ENCODE measurements at regions not wholly inside any gene's neighbourhood (a gene's known extent, or its start where the extent isn't known, plus 50 kb on each side); places are given as distances from the start of the nearest gene placed in this dataset.

DNA sequence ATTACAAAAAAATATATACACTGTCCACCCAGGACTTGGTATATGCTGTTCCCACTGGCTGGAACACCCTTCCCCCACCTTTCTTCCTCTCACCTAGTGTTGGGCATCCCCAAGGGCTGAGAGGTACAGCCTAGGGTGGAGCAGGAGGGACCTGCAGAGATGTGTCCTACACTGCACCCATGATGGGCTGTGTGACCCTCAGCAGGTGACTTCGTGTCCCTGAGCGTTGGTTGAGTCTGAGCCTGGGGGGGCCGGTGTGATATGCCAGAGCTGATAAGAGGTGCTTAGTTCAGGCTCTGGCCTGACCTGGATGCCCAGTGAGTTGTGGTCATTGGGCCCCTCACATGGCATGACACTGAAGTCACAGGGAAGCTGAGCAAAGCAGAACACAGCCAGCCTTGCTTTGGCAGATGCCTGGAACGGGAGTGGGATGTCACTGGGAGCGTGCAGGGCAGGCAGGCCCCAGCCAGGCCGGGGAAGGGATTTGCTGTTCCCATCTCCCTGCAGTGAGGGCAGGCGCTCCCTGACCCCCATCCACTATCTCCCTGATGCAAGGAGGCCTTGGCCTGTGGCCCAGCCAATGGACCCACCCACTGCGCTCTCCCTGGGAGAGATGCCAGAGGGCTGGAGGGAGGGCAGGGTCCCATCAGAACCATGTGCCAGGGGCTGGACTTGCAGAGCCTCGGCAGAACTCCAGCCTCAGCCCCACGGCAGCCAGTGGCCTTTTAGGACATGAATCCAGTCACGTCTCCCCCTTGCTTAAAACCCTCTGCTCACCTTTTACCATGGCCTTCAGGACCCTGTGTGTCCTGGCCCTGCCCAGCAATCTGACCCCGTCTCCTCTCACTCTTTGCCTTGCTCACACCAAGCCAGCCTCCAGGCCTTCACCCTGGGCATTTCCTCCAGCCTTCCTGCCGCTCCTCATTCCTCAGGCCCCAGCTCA, 138.9 kb downstream of the MN1 start:
- DNase-seq (ENCODE audit: low read depth): no peak

DNA sequence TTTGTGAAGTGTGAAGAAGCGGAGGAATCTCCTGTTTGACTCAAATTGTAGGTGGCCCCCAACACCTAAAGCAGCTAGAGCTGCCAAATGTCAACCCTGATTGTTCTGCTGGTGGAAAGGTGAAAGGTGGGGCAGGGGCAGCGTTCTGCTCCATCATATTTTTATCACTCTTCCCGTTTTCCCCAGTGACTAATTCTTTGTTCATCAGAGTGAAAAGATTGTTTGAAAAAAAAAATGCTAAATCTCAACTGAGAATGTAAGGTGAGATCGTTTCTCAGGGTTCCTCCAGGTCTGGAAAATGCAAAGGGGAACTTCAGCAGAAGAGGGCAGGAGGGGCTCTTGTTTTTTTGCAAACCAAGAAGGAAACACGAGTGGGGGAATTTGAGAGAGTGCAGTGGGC, 137.7 kb downstream of the MN1 start:
- no peak for DNase-seq (ENCODE audit: low read depth)

DNA sequence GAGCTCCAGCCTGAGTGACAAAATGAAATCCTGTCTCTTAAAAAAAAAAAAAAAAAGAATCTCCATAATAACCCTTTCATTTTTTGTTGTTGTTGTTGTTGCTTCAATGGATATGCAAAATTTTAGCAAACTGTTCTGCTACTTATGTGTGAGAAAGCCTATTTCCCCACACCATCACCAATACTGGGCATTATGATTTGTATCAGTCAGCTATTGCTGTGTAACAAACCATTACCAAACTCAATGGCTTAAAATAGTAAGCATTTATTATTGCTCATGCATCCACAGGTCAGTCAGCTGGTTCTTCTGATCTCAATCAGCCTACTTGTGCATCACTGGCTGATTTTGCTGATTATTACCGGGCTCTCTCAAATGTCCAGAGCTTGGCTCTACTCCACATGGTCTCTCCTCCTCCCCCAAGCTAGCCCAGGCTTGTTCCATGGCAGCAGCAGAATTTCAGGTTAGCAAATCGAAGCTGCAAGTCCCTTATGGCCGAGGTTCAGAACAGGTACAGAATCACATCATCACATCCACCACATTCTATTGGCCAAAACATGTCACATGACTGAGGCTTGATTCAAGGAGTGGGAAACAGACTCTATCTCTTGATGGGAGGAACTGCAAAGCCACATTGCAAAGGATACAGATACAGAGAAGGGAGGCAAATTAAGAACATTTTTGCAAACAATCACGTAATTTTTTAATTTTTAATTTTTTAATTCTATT, 135.1 kb downstream of the MN1 start:
- DNase-seq (ENCODE audit: low read depth): no peak

DNA sequence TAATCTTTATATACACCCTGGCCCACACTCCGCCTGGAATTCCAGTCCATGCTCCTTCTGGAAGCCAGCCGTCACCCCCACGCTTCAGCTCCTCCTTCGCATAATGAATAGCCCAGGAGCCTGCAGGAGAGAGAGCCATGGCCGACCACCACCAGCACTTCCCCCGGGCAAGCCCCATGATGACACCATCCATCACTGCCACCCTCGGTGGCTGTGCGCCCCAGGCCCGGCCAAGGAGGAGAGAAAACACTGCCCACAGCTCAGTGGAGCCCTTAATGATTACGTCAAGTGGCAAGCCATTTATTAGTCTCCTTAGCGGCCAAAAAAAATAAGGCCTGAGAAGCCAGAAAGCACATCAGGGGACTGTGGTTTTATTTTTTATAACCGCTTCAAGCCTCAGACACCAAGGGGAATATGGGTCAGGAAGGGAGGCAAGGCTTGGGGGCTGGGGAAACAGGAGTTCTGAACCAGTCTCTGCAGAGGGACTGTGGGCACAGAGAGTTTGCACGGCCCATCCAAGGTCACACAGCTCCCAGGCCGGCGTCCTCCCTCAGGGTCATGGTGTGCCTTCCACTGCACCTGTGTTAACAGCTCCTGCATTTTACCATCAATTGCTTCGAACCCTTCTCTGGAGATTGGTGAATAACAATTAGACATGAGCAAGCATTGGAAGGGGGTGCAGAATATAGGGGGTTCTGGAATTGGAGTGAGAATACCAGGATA, 134.3 kb downstream of the MN1 start:
- DNase-seq (ENCODE audit: low read depth): no peak

DNA sequence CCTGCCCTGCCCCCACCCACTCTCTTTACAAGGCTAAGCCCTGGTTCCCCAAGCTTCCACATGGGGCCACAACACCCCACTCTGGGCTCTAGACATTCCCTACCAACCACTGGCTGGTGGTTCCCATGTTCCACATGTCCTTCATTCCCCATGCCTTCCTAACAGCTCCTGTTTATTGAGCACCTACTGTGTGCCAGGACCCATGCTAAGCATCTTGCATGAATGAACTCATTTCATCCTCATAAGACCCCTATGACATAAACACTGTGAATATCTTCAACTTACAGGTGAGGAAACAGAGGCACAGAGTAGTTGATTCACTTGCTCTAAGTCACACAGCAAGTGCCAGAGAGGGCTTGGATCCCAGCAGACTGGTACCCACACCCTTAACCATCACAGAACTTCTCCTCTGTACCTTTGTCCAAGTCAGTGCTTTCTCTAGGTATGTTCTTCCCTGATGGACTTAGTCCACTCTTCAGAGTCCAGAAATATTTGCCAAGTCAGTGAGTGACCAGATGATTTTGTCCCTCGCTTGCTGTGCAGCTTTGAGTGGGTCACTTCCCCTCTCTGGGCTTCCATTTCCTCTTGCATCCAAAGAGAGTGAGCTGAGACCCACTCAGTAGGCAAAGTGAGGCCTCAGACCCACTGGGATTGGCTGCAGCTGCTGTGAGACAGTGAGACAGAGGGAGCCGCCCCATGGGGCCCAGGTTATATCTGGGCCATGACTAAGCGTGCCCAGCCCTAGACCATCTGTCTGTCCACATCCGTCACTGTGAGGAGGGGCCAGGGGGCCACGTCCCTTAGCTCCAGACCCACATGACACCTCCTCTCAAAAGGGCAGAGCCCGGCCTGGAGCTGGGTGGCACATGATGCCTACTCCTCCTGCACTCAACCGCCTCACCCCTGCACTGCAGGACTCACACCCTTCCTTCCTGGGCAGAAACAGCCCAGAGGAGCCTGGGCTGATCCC, 132.4 kb downstream of the MN1 start:
- no peak for DNase-seq (ENCODE audit: low read depth)

DNA sequence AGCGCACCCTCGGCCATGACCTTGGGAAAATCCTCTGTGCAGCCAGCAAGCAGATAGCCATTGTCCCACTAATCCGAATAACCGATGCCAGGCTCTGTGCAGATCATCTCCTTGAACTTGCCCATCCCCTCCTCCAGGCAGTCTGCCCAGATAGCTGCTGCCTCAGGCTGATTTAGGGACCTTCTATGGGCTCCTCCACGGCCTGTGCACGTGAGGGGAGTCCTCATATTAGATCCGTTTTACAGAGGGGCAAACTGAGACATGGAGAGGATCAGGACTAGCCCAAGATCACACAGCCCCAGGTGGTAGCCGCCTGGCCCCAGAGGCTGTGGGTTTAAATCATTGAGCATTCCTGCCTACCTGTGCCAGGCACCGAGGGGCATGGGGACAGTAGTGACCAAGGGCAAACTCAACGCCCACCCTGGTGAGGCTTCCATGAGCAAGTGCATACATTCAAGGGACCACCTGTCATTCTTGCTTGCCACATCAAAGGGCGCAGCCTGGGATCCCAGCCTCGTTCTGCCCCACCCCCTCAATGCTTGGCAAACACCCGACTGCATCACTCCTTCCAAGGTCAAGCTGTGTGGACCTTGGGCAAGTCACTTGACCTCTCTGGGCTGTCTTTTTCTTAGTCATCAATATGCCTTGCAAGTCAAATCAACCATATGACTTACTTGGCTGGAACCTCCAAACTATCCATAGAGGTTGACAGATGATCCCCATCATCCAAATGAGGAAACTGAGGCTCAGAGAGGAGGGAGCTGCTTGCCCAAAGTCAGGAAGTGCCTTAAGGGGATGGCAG, 131.6 kb downstream of the MN1 start:
- no peak for DNase-seq (ENCODE audit: low read depth)

DNA sequence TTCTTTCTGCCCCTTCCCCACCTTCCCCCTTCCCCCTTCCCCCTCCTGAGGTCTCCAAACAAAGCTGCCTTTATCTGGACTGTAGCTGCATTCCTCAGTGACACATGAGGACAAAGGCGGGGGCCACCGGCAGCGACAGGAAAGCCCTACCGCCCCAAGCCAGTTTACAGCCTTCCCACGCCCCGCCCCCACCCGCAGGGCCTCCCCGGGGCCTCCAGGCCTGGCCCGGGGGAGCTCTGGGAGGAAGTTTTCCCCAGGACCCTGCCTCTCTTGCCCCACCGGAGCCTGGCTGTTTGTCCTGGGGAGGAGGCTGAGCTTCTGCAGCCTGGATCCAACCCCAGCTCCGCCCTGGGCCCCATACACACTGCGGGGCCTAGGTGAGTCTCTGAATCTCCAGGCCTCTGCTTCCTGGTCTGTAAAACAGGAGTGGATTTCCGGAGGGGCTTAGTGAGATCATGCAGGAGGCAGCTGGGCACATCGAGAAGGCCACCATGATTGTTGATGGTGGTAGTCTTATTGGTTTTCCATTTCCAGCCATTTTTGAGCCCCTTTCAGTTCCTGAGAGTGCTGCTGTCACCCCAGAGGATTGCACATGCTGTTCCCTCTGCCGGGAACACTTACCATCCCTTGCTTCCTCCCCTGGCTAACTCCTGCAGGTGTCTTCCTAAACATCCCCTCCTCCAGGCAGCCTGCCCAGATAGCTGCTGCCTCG, 130.7 kb downstream of the MN1 start:
- no peak for DNase-seq (ENCODE audit: low read depth)

DNA sequence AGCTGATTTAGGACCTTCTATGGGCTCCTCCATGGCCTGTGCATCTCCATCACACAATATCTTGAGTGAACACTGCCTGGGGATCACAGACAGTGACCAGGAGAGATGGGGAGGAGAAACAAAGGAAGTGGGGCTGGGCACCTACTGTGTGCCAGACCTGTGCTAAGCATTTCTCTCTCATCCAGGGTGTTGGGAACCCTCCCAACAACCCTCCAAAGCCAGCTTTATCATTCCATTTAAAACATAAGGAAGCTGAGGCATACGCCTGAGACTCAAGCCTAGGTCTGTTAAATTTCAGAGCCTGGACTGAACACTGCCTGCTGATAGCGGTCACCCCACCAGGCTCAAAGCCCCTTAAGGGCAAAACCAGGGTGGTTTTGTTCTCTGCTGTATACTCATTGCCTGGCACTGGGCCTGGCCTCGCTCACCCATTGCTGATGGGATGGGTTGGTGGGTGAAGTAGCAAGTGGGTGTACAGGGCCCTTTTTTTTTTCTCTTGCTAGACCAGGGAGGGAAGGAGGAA, 130.1 kb downstream of the MN1 start:
- no peak for DNase-seq (ENCODE audit: low read depth)

DNA sequence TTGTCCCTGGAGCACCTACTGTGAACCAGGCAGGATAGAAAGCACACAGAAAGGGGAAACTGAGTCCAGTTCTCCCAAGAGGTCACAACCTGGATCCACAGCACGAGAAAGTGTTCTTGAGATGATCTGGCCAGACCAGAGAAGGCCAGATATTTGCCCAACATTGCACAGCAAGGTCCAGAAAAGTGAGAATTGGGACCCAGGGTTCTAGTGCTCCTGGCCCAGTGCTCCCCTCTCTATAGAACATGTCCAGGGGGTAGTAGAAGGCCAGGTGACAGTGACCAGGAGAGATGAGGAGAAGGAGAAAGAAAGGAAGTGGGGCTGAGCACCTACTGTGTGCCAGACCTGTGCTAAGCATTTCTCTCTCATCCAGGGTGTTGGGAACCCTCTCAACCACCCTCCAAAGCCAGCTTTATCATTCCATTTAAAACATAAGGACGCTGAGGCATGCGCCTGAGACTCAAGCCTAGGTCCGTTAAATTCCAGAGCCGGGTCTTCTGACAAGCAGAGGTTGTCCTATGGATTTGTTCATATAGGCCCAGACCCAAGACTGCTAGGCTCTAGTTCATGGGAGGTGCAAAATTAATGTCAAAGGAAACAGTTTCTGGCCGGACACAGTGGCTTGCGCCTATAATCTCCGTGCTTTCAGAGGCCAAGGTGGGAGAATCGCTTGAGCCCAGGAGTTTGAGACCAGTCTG, 128.7 kb downstream of the MN1 start:
- DNase-seq (ENCODE audit: low read depth): no peak

DNA sequence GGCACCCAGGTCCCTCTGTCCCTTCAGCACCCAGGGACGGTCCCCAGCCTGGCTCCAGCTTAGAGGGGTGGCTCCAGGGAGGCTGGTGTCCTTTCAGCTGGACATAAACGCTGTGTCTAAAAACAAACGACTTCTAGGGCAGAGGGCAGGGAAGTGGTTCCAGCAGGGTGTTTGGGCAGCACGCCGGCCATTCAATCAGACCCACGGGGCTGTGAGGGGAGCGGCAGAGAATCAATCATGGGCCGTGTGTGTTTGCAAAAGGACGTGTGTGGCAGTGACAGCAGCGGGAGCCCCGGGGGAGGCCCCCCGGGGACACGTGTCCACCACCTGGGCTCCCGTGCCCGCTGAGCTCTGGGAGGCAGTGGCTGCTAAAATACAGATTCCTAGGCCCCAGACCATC, 127.7 kb downstream of the MN1 start:
- no peak for DNase-seq (ENCODE audit: low read depth)

DNA sequence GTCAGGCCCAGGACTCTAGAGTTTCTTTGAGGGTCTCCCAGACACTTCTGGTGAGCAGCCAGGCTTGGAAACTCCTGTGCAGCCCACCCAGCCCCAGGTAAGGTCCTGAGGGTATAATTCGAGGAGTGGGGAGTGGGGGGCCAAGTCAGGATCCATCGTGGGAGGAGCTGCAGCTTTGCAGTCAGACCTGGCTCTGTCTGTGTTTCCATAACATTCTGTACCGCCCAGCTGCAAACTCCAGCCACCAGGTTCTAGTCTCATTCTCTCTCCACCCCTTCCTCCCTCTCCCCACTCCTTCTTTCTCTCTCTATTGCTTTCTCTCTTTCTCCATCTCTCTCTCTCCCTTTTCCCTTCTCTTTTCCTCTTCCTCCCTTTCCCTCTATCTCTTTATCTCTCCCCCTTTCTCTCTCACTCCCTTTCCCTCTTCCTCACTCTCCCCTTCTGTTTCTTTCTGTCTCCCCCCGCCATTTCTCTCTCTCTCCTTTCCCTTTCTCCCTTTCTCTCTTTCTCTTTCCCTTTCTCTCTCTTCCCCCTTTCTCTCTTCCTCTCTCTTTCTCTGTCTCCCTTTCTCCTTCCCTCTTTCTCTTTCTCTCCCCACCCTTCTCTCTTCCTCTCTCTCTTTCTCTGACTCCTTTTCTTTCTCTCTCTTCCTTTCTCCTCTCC, 127.2 kb downstream of the MN1 start:
- no peak for DNase-seq (ENCODE audit: low read depth)

DNA sequence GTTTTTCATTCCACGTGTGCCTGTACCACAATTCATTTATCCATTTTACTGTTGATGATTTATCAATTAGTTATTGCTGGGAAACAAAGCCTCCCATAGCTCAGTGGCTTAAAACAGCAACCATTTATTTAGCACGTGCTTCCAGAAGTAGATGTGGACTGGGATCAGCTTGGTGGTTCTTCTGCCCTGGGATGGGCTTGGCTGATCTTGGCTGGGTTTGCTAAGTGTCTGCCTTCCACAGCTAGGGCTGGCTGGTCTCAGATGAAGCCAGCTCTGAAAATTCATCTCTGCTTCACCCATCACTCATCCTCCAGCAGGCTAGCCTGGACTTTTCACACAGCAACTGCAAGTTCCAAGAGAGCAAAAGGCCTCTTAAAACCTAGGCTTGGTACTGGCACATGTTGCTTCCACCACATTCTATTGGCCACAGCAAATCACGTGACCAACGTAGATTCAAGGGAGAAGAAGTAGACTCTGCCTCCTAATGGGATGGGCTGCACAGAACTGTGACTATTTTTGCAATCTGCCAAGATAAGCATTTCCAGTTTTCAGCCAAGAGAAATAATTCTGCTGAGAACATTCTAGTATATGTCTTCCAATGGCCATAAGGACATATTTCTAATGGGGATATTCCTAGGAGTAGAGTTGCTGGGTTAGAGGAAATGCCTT, 124.9 kb downstream of the MN1 start:
- no peak for DNase-seq (ENCODE audit: low read depth)

DNA sequence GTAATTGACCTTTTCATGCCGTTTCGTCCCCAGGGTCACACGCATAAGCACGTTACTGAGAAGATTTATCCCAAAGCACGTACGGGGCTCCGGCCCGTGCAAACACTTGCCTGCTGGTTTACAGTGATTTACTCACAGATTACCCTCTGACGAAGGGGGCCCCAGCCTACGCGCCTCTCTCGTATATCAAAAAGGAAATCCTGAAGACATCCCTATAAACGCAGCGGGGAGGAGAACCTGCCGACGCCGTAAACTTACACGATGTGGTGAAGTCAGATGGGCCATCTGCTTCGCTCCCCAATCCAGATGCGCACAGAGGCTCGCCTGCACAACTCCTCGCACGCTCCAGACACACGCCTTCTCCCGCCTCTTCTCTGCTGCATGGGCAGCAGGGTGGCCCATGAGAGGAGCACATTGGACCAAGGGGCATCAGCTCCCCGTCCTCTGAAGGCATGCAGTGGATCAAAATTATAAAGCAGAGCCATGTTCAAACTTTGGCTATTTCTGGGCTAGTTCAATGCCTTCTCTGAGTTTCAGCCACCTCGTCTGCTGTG, 123.6 kb downstream of the MN1 start:
- DNase-seq (ENCODE audit: low read depth): no peak

DNA sequence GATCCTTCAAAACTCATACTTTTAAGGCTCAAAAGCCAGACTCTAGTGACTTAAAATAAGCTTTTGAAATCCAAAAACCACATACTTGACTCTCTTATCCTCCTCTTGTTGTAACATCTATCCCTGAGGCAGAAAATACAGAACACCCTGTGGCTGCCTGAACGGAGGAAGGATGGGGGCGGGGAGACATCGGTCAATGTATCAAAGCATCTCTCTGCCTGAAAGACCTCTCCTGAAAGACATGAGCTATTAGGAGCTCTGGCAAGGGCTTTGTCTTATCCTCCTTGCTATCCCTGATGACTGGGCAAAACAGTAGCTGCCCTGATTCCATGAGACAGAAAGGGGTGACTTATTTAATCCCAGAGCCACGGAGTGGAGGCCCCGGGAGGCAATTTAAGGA, 122.4 kb downstream of the MN1 start:
- DNase-seq (ENCODE audit: low read depth): no peak

DNA sequence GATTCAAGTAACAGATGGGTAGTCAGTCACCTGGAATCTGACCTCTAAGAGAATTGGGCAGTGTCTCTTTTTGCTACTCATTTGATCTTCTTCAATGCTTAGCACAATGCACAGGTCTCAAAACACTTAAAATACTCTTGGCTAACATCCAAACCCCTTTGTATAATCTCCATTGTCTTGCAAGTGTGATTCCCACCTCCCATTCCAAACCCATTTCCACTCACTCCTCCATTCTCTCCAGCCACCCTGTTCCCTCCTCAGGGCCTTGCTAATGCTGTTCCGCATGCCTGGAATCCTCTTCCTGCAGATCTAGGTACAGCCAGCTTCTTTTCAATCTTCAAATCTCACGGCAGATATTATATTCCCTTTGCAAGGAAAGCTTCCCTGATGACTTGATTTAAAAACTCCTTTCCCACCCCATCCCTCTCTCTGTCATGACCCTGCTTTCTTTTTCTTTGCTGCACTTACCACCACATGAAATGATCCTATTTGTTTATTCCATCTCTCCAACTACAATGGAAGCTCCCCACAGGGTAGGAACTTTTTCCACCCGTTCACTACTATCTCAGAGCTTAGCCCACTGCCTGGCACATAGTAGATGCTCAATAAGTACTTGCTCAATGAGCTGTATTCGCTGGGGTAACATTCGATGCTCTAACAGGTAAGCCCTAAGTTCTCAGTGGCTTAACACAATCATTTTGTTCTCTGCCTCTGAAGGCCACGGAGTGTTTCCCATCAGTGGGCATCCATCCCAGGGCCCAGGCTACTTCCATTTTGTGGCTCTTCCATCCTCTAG, 121.7 kb downstream of the MN1 start:
- DNase-seq (ENCODE audit: low read depth): no peak

DNA sequence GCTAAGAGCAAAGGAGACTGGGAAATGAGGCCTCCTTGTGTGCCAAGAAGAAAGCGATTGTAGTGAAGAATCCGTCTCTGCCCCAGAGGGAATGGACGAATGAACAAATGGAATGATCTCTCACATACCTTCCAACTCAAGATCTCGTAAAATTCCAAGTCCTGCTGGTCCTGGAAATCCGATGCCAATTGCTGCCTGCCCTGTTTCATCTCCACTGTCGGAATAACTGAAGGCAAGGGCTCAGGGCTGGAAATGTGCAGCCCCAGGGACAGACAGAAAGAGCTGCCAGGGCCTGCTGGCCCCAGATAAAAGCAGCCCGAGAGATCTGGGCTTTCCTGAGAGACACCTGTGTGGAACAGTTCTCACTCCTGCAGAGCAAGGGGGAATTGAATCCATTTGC, 120.9 kb downstream of the MN1 start:
- DNase-seq (ENCODE audit: low read depth): no peak

DNA sequence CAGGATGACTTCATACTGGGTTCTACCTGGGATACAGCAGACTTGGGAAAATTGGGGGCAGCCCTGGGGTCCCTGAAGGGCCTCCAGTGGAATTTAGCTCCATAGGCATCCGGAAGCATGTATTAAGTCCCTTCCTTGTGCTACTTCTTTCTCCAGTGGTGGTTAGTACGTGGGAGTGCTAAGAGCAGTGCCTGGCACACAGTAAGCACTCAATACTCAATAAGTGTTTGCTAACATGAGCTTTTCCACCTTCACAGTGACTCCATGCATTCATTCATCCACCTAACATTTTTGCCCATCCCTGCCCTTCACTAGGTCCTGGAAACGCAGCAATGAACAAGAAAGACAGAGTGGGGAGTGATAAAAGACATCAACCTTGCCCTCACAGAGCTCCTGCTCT, 120.5 kb downstream of the MN1 start:
- DNase-seq (ENCODE audit: low read depth): no peak

All from T follicular helper cell (primary cell).